T47D (cell line): ENCODE measurements at regions not wholly inside any gene's neighbourhood (a gene's known extent, or its start where the extent isn't known, plus 50 kb on each side); places are given as distances from the start of the nearest gene placed in this dataset.

Experiments used
- DNase-seq, 2 experiments: peaks; one replicate each; pipeline versions ENCODE4 v3.0.0 to v3.0.0-alpha.2; 2011 to 2012; ENCODE audit warnings: low read depth in 1 of 2, low spot score in 1 of 2
- JUND ChIP-seq: IDR thresholded peaks from 2 replicates; pipeline ENCODE4 v1.6.1; 2012; ENCODE audit warnings: low read depth
- in situ Hi-C: cut with HindIII; loops from 2 replicates; pipeline ENCODE4 v1.10.0; 2016; ENCODE audit warnings: low sequenced_read_pairs, low pct_unique_long_range_greater_than_20kb

GRCh38 chr7:48703466-48703865 is 220.9 kb upstream of the CDC14C start:
- in situ Hi-C loops: no loop called here
- TF ChIP-seq JUND: no peak
- DNase-seq: no peak

- no peak for TF ChIP-seq JUND
- no peak for DNase-seq
- in situ Hi-C loops: no loop called here
Measured at GRCh38 chr7:48708122-48708521, 216.2 kb upstream of the CDC14C start.

GRCh38 chr7:48708635-48709034 is 215.7 kb upstream of the CDC14C start:
- in situ Hi-C loops: no loop called here
- no peak for TF ChIP-seq JUND
- DNase-seq: no peak

- no peak for TF ChIP-seq JUND
- no peak for DNase-seq
- in situ Hi-C loops: no loop called here
Measured at GRCh38 chr7:48710995-48711394, 213.4 kb upstream of the CDC14C start.

GRCh38 chr7:48718731-48719378 is 205.5 kb upstream of the CDC14C start:
- TF ChIP-seq JUND: no peak
- in situ Hi-C loops: no loop called here
- no peak for DNase-seq

GRCh38 chr7:48728799-48729198 is 195.5 kb upstream of the CDC14C start:
- in situ Hi-C loops: no loop called here
- TF ChIP-seq JUND: no peak
- no peak for DNase-seq

- DNase-seq: no peak
- in situ Hi-C loops: no loop called here
- no peak for TF ChIP-seq JUND
Measured at GRCh38 chr7:48734695-48735406, 189.5 kb upstream of the CDC14C start.

GRCh38 chr7:48741545-48741944 is 182.8 kb upstream of the CDC14C start:
- no peak for TF ChIP-seq JUND
- DNase-seq: no peak
- in situ Hi-C loops: no loop called here

GRCh38 chr7:48742079-48742798 is 182.1 kb upstream of the CDC14C start:
- in situ Hi-C loops: no loop called here
- no peak for TF ChIP-seq JUND
- no peak for DNase-seq

- in situ Hi-C loops: no loop called here
- DNase-seq: no peak
- no peak for TF ChIP-seq JUND
Measured at GRCh38 chr7:48748081-48748833, 176.1 kb upstream of the CDC14C start.

GRCh38 chr7:48755061-48755555 is 169.2 kb upstream of the CDC14C start:
- no peak for DNase-seq
- no peak for TF ChIP-seq JUND
- in situ Hi-C loops: no loop called here

- DNase-seq: no peak
- TF ChIP-seq JUND: no peak
- in situ Hi-C loops: no loop called here
Measured at GRCh38 chr7:48759431-48760080, 164.8 kb upstream of the CDC14C start.
